HEK293 (cell line): ENCODE measurements at regions not wholly inside any gene's neighbourhood (a gene's known extent, or its start where the extent isn't known, plus 50 kb on each side); places are given as distances from the start of the nearest gene placed in this dataset.

ENCODE experiments used
- CTCF ChIA-PET: fragments of 350-600 bp; formaldehyde crosslinking; extraction: SDS; loops from one replicate; lab custom pipeline; 2021; ENCODE audit warnings: antibody characterized with exemption; lab: Yijun Ruan, JAX
- POLR2A ChIA-PET: fragments of 300-600 bp; formaldehyde crosslinking; extraction: SDS; loops from one replicate; lab custom pipeline; 2020; ENCODE audit warnings: antibody characterized with exemption, inconsistent platforms; lab: Yijun Ruan, JAX
- H3K27ac ChIP-seq: fragments of 200-500 bp; sonication (Bioruptor generic); 2 replicates; pipeline ENCODE4 v1.5.1; 2014; ENCODE audit warnings: low read depth, low read length, control low read depth, inconsistent platforms; ENCODE audit errors: extremely low read depth
- H3K36me3 ChIP-seq, 2 experiments: fragments of 200-500 bp in 1 of 2; sonication (Bioruptor generic) in 1 of 2; 1 replicate in 1 of 2; 2 replicates in 1 of 2; pipeline ENCODE4 v1.5.1; 2014 to 2017; ENCODE audit warnings: inconsistent platforms in 2 of 2, low read length in 2 of 2; ENCODE audit not compliant: control insufficient read depth in 2 of 2, insufficient read depth in 1 of 2
- H3K4me1 ChIP-seq: fragments of 200-500 bp; sonication (Bioruptor generic); 2 replicates; pipeline ENCODE4 v1.5.1; 2014; ENCODE audit warnings: mild to moderate bottlenecking, low read length, inconsistent platforms; ENCODE audit not compliant: control insufficient read depth, insufficient read depth
- H3K4me3 ChIP-seq: 2 replicates; pipeline ENCODE4 v1.5.1; 2011; ENCODE audit warnings: low read depth, mild to moderate bottlenecking, control low read depth, low read length, moderate library complexity
- H3K9me3 ChIP-seq: fragments of 200-500 bp; sonication (Bioruptor generic); 2 replicates; pipeline ENCODE4 v1.5.1; 2014; ENCODE audit warnings: low read depth, low read length, inconsistent platforms; ENCODE audit not compliant: control insufficient read depth, insufficient read depth
- ELK4 ChIP-seq: IDR thresholded peaks from 2 replicates; pipeline ENCODE4 v1.6.1; 2011; ENCODE audit warnings: mild to moderate bottlenecking, low read depth, low read length, borderline replicate concordance
- KLF7 ChIP-seq: fragments of 450-650 bp; formaldehyde crosslinking; IDR thresholded peaks from 2 replicates; pipeline ENCODE4 v1.5.1; 2016; ENCODE audit warnings: missing biosample characterization, missing genetic modification characterization, borderline replicate concordance
- MYNN ChIP-seq: fragments of 450-650 bp; formaldehyde crosslinking; IDR thresholded peaks from 2 replicates; pipeline ENCODE4 v1.5.1; 2016; ENCODE audit warnings: missing biosample characterization, missing genetic modification characterization, borderline replicate concordance
- PBX3 ChIP-seq: sonication (generic); formaldehyde crosslinking; IDR thresholded peaks from 2 replicates; pipeline ENCODE4 v1.8.1; 2022; ENCODE audit warnings: mild to moderate bottlenecking, moderate library complexity, missing genetic modification reagents
- SCRT1 ChIP-seq: fragments of 450-650 bp; formaldehyde crosslinking; IDR thresholded peaks from 2 replicates; pipeline ENCODE4 v1.5.1; 2016; ENCODE audit warnings: missing biosample characterization, missing genetic modification characterization, borderline replicate concordance
- SP2 ChIP-seq: fragments of 450-650 bp; formaldehyde crosslinking; IDR thresholded peaks from 2 replicates; pipeline ENCODE4 v1.5.1; 2016; ENCODE audit warnings: missing biosample characterization, missing genetic modification characterization
- WT1 ChIP-seq: fragments of 450-650 bp; formaldehyde crosslinking; IDR thresholded peaks from 2 replicates; pipeline ENCODE4 v1.5.1; 2016; ENCODE audit warnings: missing biosample characterization, missing genetic modification characterization
- ZBTB10 ChIP-seq: fragments of 450-650 bp; formaldehyde crosslinking; IDR thresholded peaks from 2 replicates; pipeline ENCODE4 v1.5.1; 2016; ENCODE audit warnings: missing biosample characterization, missing genetic modification characterization
- ZBTB49 ChIP-seq: fragments of 450-650 bp; formaldehyde crosslinking; IDR thresholded peaks from 2 replicates; pipeline ENCODE4 v1.5.1; 2016; ENCODE audit warnings: missing biosample characterization, missing genetic modification characterization, low read depth
- ZBTB6 ChIP-seq: fragments of 450-650 bp; formaldehyde crosslinking; IDR thresholded peaks from 2 replicates; pipeline ENCODE4 v1.5.1; 2017; ENCODE audit warnings: missing biosample characterization, missing genetic modification characterization
- ZNF10 ChIP-seq: fragments of 450-650 bp; formaldehyde crosslinking; IDR thresholded peaks from 2 replicates; pipeline ENCODE4 v1.5.1; 2017; ENCODE audit warnings: missing biosample characterization, missing genetic modification characterization
- ZNF121 ChIP-seq: fragments of 450-650 bp; formaldehyde crosslinking; IDR thresholded peaks from 2 replicates; pipeline ENCODE4 v1.5.1; 2016; ENCODE audit warnings: missing biosample characterization, missing genetic modification characterization
- ZNF311 ChIP-seq: fragments of 450-650 bp; formaldehyde crosslinking; IDR thresholded peaks from 2 replicates; pipeline ENCODE4 v1.5.1; 2017; ENCODE audit warnings: missing biosample characterization, missing genetic modification characterization, borderline replicate concordance
- ZNF449 ChIP-seq: fragments of 450-650 bp; formaldehyde crosslinking; IDR thresholded peaks from 2 replicates; pipeline ENCODE4 v1.5.1; 2017; ENCODE audit warnings: missing biosample characterization, mild to moderate bottlenecking, missing genetic modification characterization, moderate library complexity
- ZNF623 ChIP-seq: fragments of 450-650 bp; formaldehyde crosslinking; IDR thresholded peaks from 2 replicates; pipeline ENCODE4 v1.5.1; 2016; ENCODE audit warnings: missing biosample characterization, missing genetic modification characterization
- ZNF629 ChIP-seq: fragments of 450-650 bp; formaldehyde crosslinking; IDR thresholded peaks from 2 replicates; pipeline ENCODE4 v1.5.1; 2017; ENCODE audit warnings: missing biosample characterization, missing genetic modification characterization
- ZNF785 ChIP-seq: fragments of 450-650 bp; formaldehyde crosslinking; IDR thresholded peaks from 2 replicates; pipeline ENCODE4 v1.5.1; 2016; ENCODE audit warnings: missing biosample characterization, missing genetic modification characterization
- ZNF837 ChIP-seq: fragments of 450-650 bp; formaldehyde crosslinking; IDR thresholded peaks from 2 replicates; pipeline ENCODE4 v1.5.1; 2016; ENCODE audit warnings: missing biosample characterization, missing genetic modification characterization

- TF ChIP-seq ZBTB6 (tag by site-specific recombination) = no peak
Observed at GRCh38 chr3:71961378-71961777, 176.4 kb upstream of the PROK2 start (continued).

GRCh38 chr3:71958533-71958932, 173.6 kb upstream of the PROK2 start:
- Histone ChIP-seq H3K4me1 (0 out of 2 replicates have a peak, but pooled peaks cover 5% of the 10 kb centered on the region), H3K27ac (no peak overlapping the region), H3K9me3 (no peaks in the 10 kb centered on the region), H3K36me3 (no peaks in the 10 kb centered on the region), H3K4me3 (no peak overlapping the region)
- CTCF ChIA-PET = interaction anchor here (1.3 kb wide), 1 partner anchor 228 kb away, joined by 3 read pairs; no protein-coding TSS in a partner anchor
- TF ChIP-seq ZNF623 (no peak), MYNN (tag by site-specific recombination) (no peak), KLF7 (no peak), WT1 (tag by site-specific recombination) (no peak)
- POLR2A ChIA-PET = no interaction called here

- no peaks in the 10 kb centered on the region for H3K36me3 ChIP-seq
- TF ChIP-seq ZBTB6 (tag by site-specific recombination) (no peak), ZBTB10 (tag by site-specific recombination) (no peak), ZNF629 (tag by site-specific recombination) (no peak), ZNF121 (tag by site-specific recombination) (no peak)
- TF ChIP-seq, all 188 proteins: peak for 0
- Histone ChIP-seq H3K4me3 (no peak overlapping the region), H3K27ac (no peak overlapping the region), H3K4me1 (0 out of 2 replicates have a peak, but pooled peaks cover 5% of the 10 kb centered on the region), H3K9me3 (no peaks in the 10 kb centered on the region)
- CTCF ChIA-PET = interaction anchor here (1.1 to 1.2 kb wide), 2 partner anchors 84 to 227 kb away, joined by 3 to 6 read pairs; no protein-coding TSS in a partner anchor
- POLR2A ChIA-PET = interaction anchor here (0.7 kb wide), 1 partner anchor 93 kb away, joined by 5 read pairs; no protein-coding TSS in a partner anchor
Observed at GRCh38 chr3:71956716-71957115, 171.8 kb upstream of the PROK2 start.

- Histone ChIP-seq H3K9me3 (no peaks in the 10 kb centered on the region), H3K4me1 (0 out of 2 replicates have a peak, but pooled peaks cover 5% of the 10 kb centered on the region), H3K27ac (peak overlapping the region; percentile 34; the same call in 1 of the 2 replicates), H3K4me3 (no peak overlapping the region), H3K36me3 (no peaks in the 10 kb centered on the region)
- ChIA-PET POLR2A (no interaction called here), CTCF (interaction anchor here (0.6 to 1.9 kb wide), 9 partner anchors 32 to 1898 kb away, joined by 3 to 10 read pairs (median 3); no protein-coding TSS in a partner anchor)
- no peak for TF ChIP-seq PBX3 (CRISPR knock-in tag)
- no peak for TF ChIP-seq SP2 (tag by site-specific recombination)
- no peak for TF ChIP-seq ZNF449 (tag by site-specific recombination)
- no peak for TF ChIP-seq ZNF311
- no peak for TF ChIP-seq ELK4
- no peak for TF ChIP-seq ZNF837 (tag by site-specific recombination)
- no peak for TF ChIP-seq ZNF10
- no peak for TF ChIP-seq ZNF785 (tag by site-specific recombination)
- no peak for TF ChIP-seq SCRT1 (tag by site-specific recombination)
- TF ChIP-seq ZBTB49 (tag by site-specific recombination) = no peak
Observed at GRCh38 chr3:71956069-71956340, 171.1 kb upstream of the PROK2 start.
